SK-N-SH (cell line): ENCODE measurements at regions not wholly inside any gene's neighbourhood (a gene's known extent, or its start where the extent isn't known, plus 50 kb on each side); places are given as distances from the start of the nearest gene placed in this dataset.

ENCODE experiments used
- CTCF ChIA-PET: fragments of 300-600, 350-600 bp; formaldehyde crosslinking; extraction: SDS; loops from one replicate; lab custom pipeline; 2021; lab: Yijun Ruan, JAX
- POLR2A ChIA-PET: fragments of 350-600 bp; sonication (Branson Sonifier 250); formaldehyde crosslinking; extraction: SDS; loops from one replicate; lab custom pipeline; 2020; ENCODE audit warnings: antibody characterized with exemption, inconsistent platforms; lab: Yijun Ruan, JAX
- DNase-seq: peaks from one replicate; pipeline ENCODE4 v3.0.0; 2012
- H2AFZ ChIP-seq: fragments of 200-600 bp; sonication (generic); 2 replicates; pipeline ENCODE4 v1.8.1; 2016; ENCODE audit warnings: antibody characterized with exemption, mild to moderate bottlenecking, low read depth
- H3F3A ChIP-seq: fragments of 200-600 bp; sonication (generic); replicated peaks from 2 replicates; pipeline ENCODE3; 2016; ENCODE audit warnings: antibody characterized with exemption, mild to moderate bottlenecking; ENCODE audit not compliant: insufficient read depth
- H3K27ac ChIP-seq, 2 experiments: fragments of 200-500 bp in 1 of 2; fragments of 200-600 bp in 1 of 2; sonication (Bioruptor generic) in 1 of 2; sonication (generic), shearing (Covaris generic) in 1 of 2; 2 replicates each; pipeline versions ENCODE4 v1.5.1 to v1.6.1; 2014 to 2016; ENCODE audit warnings: low read depth in 2 of 2, inconsistent platforms in 1 of 2, low read length in 1 of 2, mild to moderate bottlenecking in 1 of 2, mixed read lengths in 1 of 2
- H3K27me3 ChIP-seq: fragments of 200-600 bp; sonication (generic), shearing (Covaris generic); 2 replicates; pipeline ENCODE4 v1.6.1; 2016; ENCODE audit warnings: mixed run types; ENCODE audit not compliant: insufficient read depth
- H3K36me3 ChIP-seq, 2 experiments: fragments of 200-500 bp in 1 of 2; fragments of 200-600 bp in 1 of 2; sonication (Bioruptor generic) in 1 of 2; sonication (generic) in 1 of 2; replicated peaks in 1 of 2; 2 replicates each; pipeline versions ENCODE3 to v1.5.1; 2014 to 2016; ENCODE audit warnings: low read length in 1 of 2, mild to moderate bottlenecking in 1 of 2; ENCODE audit not compliant: insufficient read depth in 2 of 2, control insufficient read depth in 1 of 2
- H3K4me1 ChIP-seq, 2 experiments: fragments of 200-500 bp in 1 of 2; fragments of 200-600 bp in 1 of 2; sonication (Bioruptor generic) in 1 of 2; sonication (generic), shearing (Covaris generic) in 1 of 2; 2 replicates each; pipeline versions ENCODE4 v1.5.1 to v1.6.1; 2014 to 2016; ENCODE audit warnings: low read depth in 1 of 2, low read length in 1 of 2, mixed run types in 1 of 2; ENCODE audit not compliant: insufficient read depth in 2 of 2, control insufficient read depth in 1 of 2
- H3K4me2 ChIP-seq: fragments of 200-600 bp; sonication (generic), shearing (Covaris generic); 2 replicates; pipeline ENCODE4 v1.6.1; 2017; ENCODE audit warnings: mixed run types
- H3K4me3 ChIP-seq, 2 experiments: fragments of 200-500 bp in 1 of 2; fragments of 200-600 bp in 1 of 2; sonication (Bioruptor generic) in 1 of 2; sonication (generic), shearing (Covaris generic) in 1 of 2; 2 replicates each; pipeline versions ENCODE4 v1.5.1 to v1.8.1; 2014 to 2016; ENCODE audit warnings: low read depth in 2 of 2, inconsistent platforms in 1 of 2, low read length in 1 of 2, mild to moderate bottlenecking in 1 of 2, mixed read lengths in 1 of 2, moderate library complexity in 1 of 2
- H3K79me2 ChIP-seq: fragments of 200-600 bp; sonication (generic); 2 replicates; pipeline ENCODE4 v1.8.1; 2017; ENCODE audit warnings: mild to moderate bottlenecking; ENCODE audit not compliant: insufficient read depth
- H3K9ac ChIP-seq: fragments of 200-600 bp; sonication (generic); 2 replicates; pipeline ENCODE4 v1.6.1; 2017; ENCODE audit warnings: mixed run types
- H3K9me2 ChIP-seq: fragments of 200-600 bp; sonication (generic); 2 replicates; pipeline ENCODE4 v1.6.1; 2017; ENCODE audit warnings: mixed run types
- H3K9me3 ChIP-seq: fragments of 200-600 bp; sonication (generic); 2 replicates; pipeline ENCODE4 v1.6.1; 2017; ENCODE audit warnings: mixed run types, mild to moderate bottlenecking, moderate library complexity
- H4K20me1 ChIP-seq: fragments of 200-600 bp; sonication (generic); 2 replicates; pipeline ENCODE4 v1.6.1; 2017; ENCODE audit warnings: mild to moderate bottlenecking, mixed run types; ENCODE audit not compliant: insufficient read depth
- ELF1 ChIP-seq: IDR thresholded peaks from 2 replicates; pipeline ENCODE4 v1.4.0; 2012
- EZH2phosphoT487 ChIP-seq: fragments of 200-600 bp; sonication (generic); IDR thresholded peaks from 2 replicates; pipeline ENCODE4 v1.6.1; 2017; ENCODE audit warnings: low read depth, mixed run types, mild to moderate bottlenecking, antibody characterized with exemption, moderate library complexity, borderline replicate concordance
- FOXJ3 ChIP-seq: sonication (generic); formaldehyde crosslinking; IDR thresholded peaks from 2 replicates; pipeline ENCODE4 v1.5.1; 2020; ENCODE audit warnings: mild to moderate bottlenecking, missing genetic modification reagents
- MEF2A ChIP-seq: IDR thresholded peaks from 2 replicates; pipeline ENCODE4 v1.4.0; 2012; ENCODE audit warnings: low read depth, borderline replicate concordance
- MXI1 ChIP-seq: IDR thresholded peaks from 2 replicates; pipeline ENCODE4 v1.6.1; 2012; ENCODE audit warnings: mild to moderate bottlenecking, low read depth, low read length, improper control_type of control experiment
- NFIC ChIP-seq: IDR thresholded peaks from 2 replicates; pipeline ENCODE4 v1.4.0; 2012; ENCODE audit warnings: borderline replicate concordance
- POLR2AphosphoS5 ChIP-seq: IDR thresholded peaks from 2 replicates; pipeline ENCODE4 v1.6.1; 2012; ENCODE audit warnings: low read depth, low read length
- RFX5 ChIP-seq: IDR thresholded peaks from 2 replicates; pipeline ENCODE4 v1.6.1; 2012; ENCODE audit warnings: mild to moderate bottlenecking, improper control_type of control experiment, low read length
- RXRA ChIP-seq: IDR thresholded peaks from 2 replicates; pipeline ENCODE4 v1.4.0; 2012; ENCODE audit warnings: low read depth, mild to moderate bottlenecking, borderline replicate concordance
- SMC3 ChIP-seq: IDR thresholded peaks from 2 replicates; pipeline ENCODE4 v1.6.1; 2012; ENCODE audit warnings: low read depth, low read length, improper control_type of control experiment
- TCF12 ChIP-seq: IDR thresholded peaks from 2 replicates; pipeline ENCODE4 v1.4.0; 2012
- WGBS: methylation state at CpG from one replicate; pipeline ENCODE4 v1.1.6; 2017; ENCODE audit warnings: low lambda C conversion rate; 5-methylcytosine and 5-hydroxymethylcytosine counted together
- TF ChIP-seq, protein P1 (sequence below): fragments of 150-350 bp; IDR thresholded peaks from 2 replicates; pipeline ENCODE4 v1.6.1; 2017; ENCODE audit warnings: antibody characterized with exemption, low read length, low read depth, borderline replicate concordance
- TF ChIP-seq, protein P2 (sequence below): IDR thresholded peaks from 2 replicates; pipeline ENCODE4 v1.4.0; 2012; ENCODE audit warnings: low read depth
- TF ChIP-seq, protein P3 (sequence below): fragments of 200-600 bp; sonication (generic); IDR thresholded peaks from 2 replicates; pipeline ENCODE4 v1.6.1; 2017; ENCODE audit warnings: antibody characterized with exemption, mild to moderate bottlenecking, moderate library complexity
- TF ChIP-seq, protein P4 (sequence below): IDR thresholded peaks from 2 replicates; pipeline ENCODE4 v1.6.1; 2012; ENCODE audit warnings: mild to moderate bottlenecking, low read depth, low read length, moderate library complexity

DNA sequence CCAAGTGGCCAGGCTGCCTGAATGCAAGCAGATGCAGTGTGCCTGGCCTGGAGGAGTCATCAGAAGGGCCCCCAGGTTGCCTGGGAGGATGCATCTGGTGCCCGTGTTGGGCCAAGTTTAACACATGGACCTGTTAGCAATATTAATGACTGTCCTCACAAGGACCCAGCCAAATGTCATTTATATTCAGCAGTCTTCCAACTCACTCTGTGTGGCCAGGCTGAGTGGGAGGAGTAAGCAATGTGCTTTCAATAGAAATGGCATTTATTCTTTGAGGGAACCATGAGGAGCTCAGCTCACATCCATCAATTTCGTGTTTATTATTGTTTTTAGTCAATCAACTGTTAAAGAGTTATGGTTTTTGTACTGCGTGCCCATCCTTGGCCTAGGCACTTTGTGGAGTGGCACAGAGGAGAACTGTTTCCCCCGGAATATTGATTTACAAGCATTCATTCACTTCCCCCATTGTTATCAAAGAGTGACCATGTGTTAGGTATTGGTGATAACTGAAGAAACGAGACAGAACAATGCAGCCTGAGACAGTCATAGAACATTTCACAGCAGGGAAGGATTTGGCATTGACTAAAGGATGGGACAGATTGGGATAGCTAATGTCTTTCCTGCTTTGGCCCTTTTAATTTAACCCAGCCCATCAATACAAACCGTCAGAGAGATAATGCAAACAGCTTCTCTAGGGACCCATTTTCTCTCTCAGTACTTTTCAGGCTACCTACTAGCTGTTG, 725.2 kb downstream of the TSN start:
- TF ChIP-seq, protein P1, sequence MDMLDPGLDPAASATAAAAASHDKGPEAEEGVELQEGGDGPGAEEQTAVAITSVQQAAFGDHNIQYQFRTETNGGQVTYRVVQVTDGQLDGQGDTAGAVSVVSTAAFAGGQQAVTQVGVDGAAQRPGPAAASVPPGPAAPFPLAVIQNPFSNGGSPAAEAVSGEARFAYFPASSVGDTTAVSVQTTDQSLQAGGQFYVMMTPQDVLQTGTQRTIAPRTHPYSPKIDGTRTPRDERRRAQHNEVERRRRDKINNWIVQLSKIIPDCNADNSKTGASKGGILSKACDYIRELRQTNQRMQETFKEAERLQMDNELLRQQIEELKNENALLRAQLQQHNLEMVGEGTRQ: no peak
- TF ChIP-seq ELF1 (no peak), EZH2phosphoT487 (no peak), POLR2AphosphoS5 (no peak), FOXJ3 (no peak)
- TF ChIP-seq, protein P2, sequence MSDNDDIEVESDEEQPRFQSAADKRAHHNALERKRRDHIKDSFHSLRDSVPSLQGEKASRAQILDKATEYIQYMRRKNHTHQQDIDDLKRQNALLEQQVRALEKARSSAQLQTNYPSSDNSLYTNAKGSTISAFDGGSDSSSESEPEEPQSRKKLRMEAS: no peak
- TF ChIP-seq, all 33 proteins: peak for 0
- Histone ChIP-seq H3K4me3 (no peak overlapping the region), H3K9me3 (no peaks in the 10 kb centered on the region), H3K27ac (no peak overlapping the region), H4K20me1 (no peaks in the 10 kb centered on the region), H3K79me2 (no peaks in the 10 kb centered on the region), H3K4me2 (no peak overlapping the region), H3K9ac (no peak overlapping the region), H3K36me3 (no peaks in the 10 kb centered on the region), H3K27me3 (no peaks in the 10 kb centered on the region), H2AFZ (no peak overlapping the region), H3K4me1 (peaks cover 0 to 6% of the 10 kb centered on the region in 2 experiments; a peak in 1 of 4 replicates), H3K9me2 (no peaks in the 10 kb centered on the region), H3F3A (no peaks in the 10 kb centered on the region)
- WGBS: 13% methylated on average over 5 of the region's 6 CpGs
- no peak for DNase-seq
- ChIA-PET POLR2A (no interaction called here), CTCF (no interaction called here)

DNA sequence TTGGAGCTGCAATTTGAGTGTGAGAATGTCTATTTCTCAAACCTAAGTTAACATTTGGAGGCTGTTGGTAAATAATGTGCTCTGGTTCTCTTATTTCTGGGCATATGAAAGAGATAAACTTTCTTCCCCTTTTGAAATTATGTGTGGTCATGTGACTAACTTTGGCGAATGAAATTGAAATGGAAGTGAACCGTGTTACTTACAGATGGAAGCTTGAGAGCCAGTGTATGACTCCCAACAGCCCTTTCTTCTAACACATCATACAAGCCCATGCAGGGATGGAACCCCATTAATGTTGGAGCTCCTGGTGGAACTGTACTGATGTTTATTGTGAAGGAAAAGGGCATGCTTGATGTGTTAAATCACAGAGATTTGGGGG, 725.8 kb downstream of the TSN start:
- H3K4me3 ChIP-seq: no peak overlapping the region
- DNase-seq: no peak
- no peaks in the 10 kb centered on the region for H3F3A ChIP-seq
- H3K79me2 ChIP-seq: no peaks in the 10 kb centered on the region
- H3K36me3 ChIP-seq: no peaks in the 10 kb centered on the region
- CTCF ChIA-PET: no interaction called here
- no peaks in the 10 kb centered on the region for H3K9me2 ChIP-seq
- no peak overlapping the region for H3K27ac ChIP-seq
- H2AFZ ChIP-seq: no peak overlapping the region
- H3K4me1 ChIP-seq: peaks cover 0 to 6% of the 10 kb centered on the region in 2 experiments; a peak in 1 of 4 replicates
- no peak for TF ChIP-seq TCF12
- TF ChIP-seq NFIC: no peak
- TF ChIP-seq RFX5: no peak
- no peak for TF ChIP-seq RXRA
- TF ChIP-seq, protein P3, sequence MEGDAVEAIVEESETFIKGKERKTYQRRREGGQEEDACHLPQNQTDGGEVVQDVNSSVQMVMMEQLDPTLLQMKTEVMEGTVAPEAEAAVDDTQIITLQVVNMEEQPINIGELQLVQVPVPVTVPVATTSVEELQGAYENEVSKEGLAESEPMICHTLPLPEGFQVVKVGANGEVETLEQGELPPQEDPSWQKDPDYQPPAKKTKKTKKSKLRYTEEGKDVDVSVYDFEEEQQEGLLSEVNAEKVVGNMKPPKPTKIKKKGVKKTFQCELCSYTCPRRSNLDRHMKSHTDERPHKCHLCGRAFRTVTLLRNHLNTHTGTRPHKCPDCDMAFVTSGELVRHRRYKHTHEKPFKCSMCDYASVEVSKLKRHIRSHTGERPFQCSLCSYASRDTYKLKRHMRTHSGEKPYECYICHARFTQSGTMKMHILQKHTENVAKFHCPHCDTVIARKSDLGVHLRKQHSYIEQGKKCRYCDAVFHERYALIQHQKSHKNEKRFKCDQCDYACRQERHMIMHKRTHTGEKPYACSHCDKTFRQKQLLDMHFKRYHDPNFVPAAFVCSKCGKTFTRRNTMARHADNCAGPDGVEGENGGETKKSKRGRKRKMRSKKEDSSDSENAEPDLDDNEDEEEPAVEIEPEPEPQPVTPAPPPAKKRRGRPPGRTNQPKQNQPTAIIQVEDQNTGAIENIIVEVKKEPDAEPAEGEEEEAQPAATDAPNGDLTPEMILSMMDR: no peak
- TF ChIP-seq, protein P4, sequence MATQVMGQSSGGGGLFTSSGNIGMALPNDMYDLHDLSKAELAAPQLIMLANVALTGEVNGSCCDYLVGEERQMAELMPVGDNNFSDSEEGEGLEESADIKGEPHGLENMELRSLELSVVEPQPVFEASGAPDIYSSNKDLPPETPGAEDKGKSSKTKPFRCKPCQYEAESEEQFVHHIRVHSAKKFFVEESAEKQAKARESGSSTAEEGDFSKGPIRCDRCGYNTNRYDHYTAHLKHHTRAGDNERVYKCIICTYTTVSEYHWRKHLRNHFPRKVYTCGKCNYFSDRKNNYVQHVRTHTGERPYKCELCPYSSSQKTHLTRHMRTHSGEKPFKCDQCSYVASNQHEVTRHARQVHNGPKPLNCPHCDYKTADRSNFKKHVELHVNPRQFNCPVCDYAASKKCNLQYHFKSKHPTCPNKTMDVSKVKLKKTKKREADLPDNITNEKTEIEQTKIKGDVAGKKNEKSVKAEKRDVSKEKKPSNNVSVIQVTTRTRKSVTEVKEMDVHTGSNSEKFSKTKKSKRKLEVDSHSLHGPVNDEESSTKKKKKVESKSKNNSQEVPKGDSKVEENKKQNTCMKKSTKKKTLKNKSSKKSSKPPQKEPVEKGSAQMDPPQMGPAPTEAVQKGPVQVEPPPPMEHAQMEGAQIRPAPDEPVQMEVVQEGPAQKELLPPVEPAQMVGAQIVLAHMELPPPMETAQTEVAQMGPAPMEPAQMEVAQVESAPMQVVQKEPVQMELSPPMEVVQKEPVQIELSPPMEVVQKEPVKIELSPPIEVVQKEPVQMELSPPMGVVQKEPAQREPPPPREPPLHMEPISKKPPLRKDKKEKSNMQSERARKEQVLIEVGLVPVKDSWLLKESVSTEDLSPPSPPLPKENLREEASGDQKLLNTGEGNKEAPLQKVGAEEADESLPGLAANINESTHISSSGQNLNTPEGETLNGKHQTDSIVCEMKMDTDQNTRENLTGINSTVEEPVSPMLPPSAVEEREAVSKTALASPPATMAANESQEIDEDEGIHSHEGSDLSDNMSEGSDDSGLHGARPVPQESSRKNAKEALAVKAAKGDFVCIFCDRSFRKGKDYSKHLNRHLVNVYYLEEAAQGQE: no peak
- TF ChIP-seq FOXJ3: no peak
- no peak for TF ChIP-seq MXI1
- no peak for TF ChIP-seq SMC3
- TF ChIP-seq MEF2A: no peak
- no peak for TF ChIP-seq ELF1
- no peak overlapping the region for H3K9ac ChIP-seq
- POLR2A ChIA-PET: no interaction called here
- H4K20me1 ChIP-seq: no peaks in the 10 kb centered on the region
- no peaks in the 10 kb centered on the region for H3K9me3 ChIP-seq
- no peak overlapping the region for H3K4me2 ChIP-seq
- H3K27me3 ChIP-seq: no peaks in the 10 kb centered on the region
- WGBS: 65% methylated on average over 2 of the region's 2 CpGs
